ENCODE measurements at regions not wholly inside any gene's neighbourhood (a gene's known extent, or its start where the extent isn't known, plus 50 kb on each side); places are given as distances from the start of the nearest gene placed in this dataset.

DNA sequence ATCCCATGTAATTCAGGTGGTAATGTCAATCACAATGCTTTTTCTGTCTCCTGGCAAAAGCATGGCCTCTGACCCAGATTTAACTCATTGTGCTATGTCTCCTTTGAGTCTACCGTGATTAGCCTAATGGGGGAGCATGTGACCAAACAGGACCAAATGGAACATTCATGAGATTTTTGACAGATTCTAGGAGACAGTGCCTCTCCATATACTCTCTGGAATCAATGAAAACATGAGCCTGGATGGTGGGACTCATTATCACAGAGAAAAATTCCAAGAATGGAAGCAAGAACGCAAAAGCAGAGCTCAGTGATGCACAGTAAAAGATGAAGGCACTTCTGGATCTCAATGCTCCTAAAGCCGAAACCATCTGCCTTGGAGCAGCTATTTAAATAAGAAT lies 307.9 kb upstream of the MON1B start:
- Mint-ChIP-seq H3K9me3 (no peaks in the 10 kb centered on the region), H3K27ac (no peak overlapping the region), H3K27me3 (ENCODE audit: low read depth, poor library complexity) (no peaks in the 10 kb centered on the region), H3K36me3 (ENCODE audit: low read depth) (no peaks in the 10 kb centered on the region), H3K4me3 (no peak overlapping the region), H3K4me1 (no peaks in the 10 kb centered on the region)
- no peak for DNase-seq
- no peak for TF ChIP-seq CTCF (IDR thresholded peaks at IDR 0.05)

GRCh38 chr16:76885776-76886537 lies 305.0 kb upstream of the MON1B start:
- Mint-ChIP-seq H3K4me3 (no peak overlapping the region), H3K36me3 (ENCODE audit: low read depth) (no peaks in the 10 kb centered on the region), H3K9me3 (no peaks in the 10 kb centered on the region), H3K27ac (no peak overlapping the region), H3K4me1 (no peaks in the 10 kb centered on the region), H3K27me3 (ENCODE audit: low read depth, poor library complexity) (no peaks in the 10 kb centered on the region)
- DNase-seq: no peak
- no peak for TF ChIP-seq CTCF (IDR thresholded peaks at IDR 0.05)

DNA sequence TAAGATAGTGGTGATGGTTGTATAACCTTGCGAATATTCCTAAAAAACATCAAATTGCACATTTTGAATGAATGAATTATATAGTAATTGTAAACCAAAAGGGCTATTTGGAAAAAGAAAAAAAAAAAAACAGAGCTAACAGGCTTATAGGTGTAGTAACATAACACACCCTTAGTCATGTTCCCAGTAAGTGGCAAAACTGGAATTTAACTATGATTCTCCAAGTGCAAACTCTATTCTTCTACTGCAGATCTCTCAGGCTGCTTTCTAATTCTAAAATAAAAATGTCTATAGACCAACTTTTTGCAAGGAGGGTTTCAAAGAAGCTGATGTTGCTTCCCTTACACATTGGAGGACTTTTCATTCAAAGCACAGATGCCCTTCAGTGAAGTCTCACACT lies 293.2 kb upstream of the MON1B start:
- TF ChIP-seq CTCF (IDR thresholded peaks at IDR 0.05): no peak
- Mint-ChIP-seq H3K27me3 (ENCODE audit: low read depth, poor library complexity) (no peaks in the 10 kb centered on the region), H3K36me3 (ENCODE audit: low read depth) (no peaks in the 10 kb centered on the region), H3K27ac (no peak overlapping the region), H3K4me3 (no peak overlapping the region), H3K9me3 (peaks cover 13% of the 10 kb centered on the region), H3K4me1 (no peaks in the 10 kb centered on the region)
- DNase-seq: no peak

- Mint-ChIP-seq H3K27me3 (ENCODE audit: low read depth, poor library complexity) (no peaks in the 10 kb centered on the region), H3K4me3 (no peak overlapping the region), H3K9me3 (peaks cover 6% of the 10 kb centered on the region), H3K4me1 (no peaks in the 10 kb centered on the region), H3K27ac (no peak overlapping the region), H3K36me3 (ENCODE audit: low read depth) (no peaks in the 10 kb centered on the region)
- no peak for TF ChIP-seq CTCF (IDR thresholded peaks at IDR 0.05)
- no peak for DNase-seq
Observed at GRCh38 chr16:76899767-76900166, 291.2 kb upstream of the MON1B start.

DNA sequence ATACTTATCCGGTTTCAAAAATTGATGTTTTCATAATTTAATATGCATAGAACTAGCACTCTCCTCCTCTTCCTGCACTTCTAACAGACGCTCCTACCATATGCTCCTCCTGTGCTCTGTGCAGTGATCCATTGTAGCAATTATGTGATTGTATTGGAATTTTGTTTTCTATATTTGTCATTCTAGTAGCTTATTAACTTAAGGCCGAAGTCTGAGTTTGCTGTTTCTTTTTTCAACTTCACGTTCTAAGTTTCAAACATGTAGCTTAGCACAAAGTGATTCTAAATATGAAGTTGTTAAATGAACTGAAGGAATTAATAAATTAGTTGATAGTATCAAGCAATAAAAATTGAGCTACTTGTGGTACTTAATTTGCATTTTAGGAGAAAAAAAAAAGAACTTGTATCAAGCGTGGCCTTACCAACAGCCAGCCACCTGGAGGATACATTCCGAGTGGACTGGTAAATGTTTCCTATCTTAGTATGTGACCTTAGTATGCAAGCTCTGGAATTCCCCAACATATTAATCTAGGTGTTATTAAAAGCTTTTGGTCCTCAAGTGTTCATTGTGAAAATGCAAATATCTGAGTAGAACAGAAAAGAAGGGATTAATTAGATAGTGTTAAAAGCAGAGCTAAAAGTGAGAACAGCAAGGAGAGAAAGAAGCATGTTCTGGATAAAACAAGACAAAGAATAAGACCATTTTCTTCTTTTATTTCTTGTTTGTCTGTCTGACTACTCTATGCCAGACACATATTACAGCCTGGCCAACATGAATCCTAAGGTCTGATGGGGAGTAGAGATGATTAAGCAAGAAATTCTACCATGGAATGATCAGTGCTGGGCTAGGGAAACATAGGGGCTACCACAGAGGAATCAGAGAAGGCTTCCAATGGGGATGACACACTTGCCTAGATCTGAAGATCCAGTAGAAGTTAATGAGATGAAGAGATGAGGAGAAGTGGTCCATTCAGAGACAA lies 290.4 kb upstream of the MON1B start:
- Mint-ChIP-seq H3K36me3 (ENCODE audit: low read depth) (no peaks in the 10 kb centered on the region), H3K27ac (no peak overlapping the region), H3K27me3 (ENCODE audit: low read depth, poor library complexity) (no peaks in the 10 kb centered on the region), H3K9me3 (no peaks in the 10 kb centered on the region), H3K4me3 (no peak overlapping the region), H3K4me1 (no peaks in the 10 kb centered on the region)
- no peak for TF ChIP-seq CTCF (IDR thresholded peaks at IDR 0.05)
- DNase-seq: no peak
